Aorta (tissue), 5 donors: ENCODE measurements at regions not wholly inside any gene's neighbourhood (a gene's known extent, or its start where the extent isn't known, plus 50 kb on each side); places are given as distances from the start of the nearest gene placed in this dataset.

Experiments
- ATAC-seq: fragments of 200-7000 bp; cut with Tn5 transposase; one replicate; pipeline ENCODE4 v1.9.1; 2022; ENCODE audit warnings: moderate library complexity; ENCODE audit not compliant: low FRiP score
- DNase-seq, 2 donors: peaks; one replicate each; pipeline ENCODE4 v3.0.0-alpha.2; 2020
- H3K27ac ChIP-seq, 2 donors: one replicate each; pipeline ENCODE4 v1.5.1; 2013; ENCODE audit warnings: low read length in 2 of 2, mild to moderate bottlenecking in 2 of 2, moderate library complexity in 2 of 2, control low read depth in 1 of 2, inconsistent platforms in 1 of 2, low read depth in 1 of 2
- H3K27me3 ChIP-seq, 2 donors: one replicate each; pipeline ENCODE4 v1.6.1; 2013; ENCODE audit warnings: control low read depth in 1 of 2, low read length in 1 of 2, mild to moderate bottlenecking in 1 of 2, moderate library complexity in 1 of 2; ENCODE audit not compliant: insufficient read depth in 2 of 2, control insufficient read depth in 1 of 2
- H3K36me3 ChIP-seq, 2 donors: one replicate each; pipeline ENCODE4 v1.6.1; 2013; ENCODE audit warnings: control low read depth in 1 of 2, low read length in 1 of 2, mild to moderate bottlenecking in 1 of 2; ENCODE audit not compliant: insufficient read depth in 2 of 2, control insufficient read depth in 1 of 2
- H3K4me1 ChIP-seq, 2 donors: one replicate each; pipeline ENCODE4 v1.6.1; 2013; ENCODE audit warnings: low read length in 2 of 2, control low read depth in 1 of 2, mild to moderate bottlenecking in 1 of 2, moderate library complexity in 1 of 2; ENCODE audit not compliant: insufficient read depth in 2 of 2, control insufficient read depth in 1 of 2
- H3K4me3 ChIP-seq, 2 donors: one replicate each; pipeline ENCODE4 v1.5.1; 2013; ENCODE audit warnings: low read length in 2 of 2, control low read depth in 1 of 2, mild to moderate bottlenecking in 1 of 2
- H3K9me3 ChIP-seq: one replicate; pipeline ENCODE4 v1.6.1; 2013; ENCODE audit warnings: mild to moderate bottlenecking, low read length; ENCODE audit not compliant: control insufficient read depth
- WGBS, 2 donors: extraction: QIAGEN DNeasy Blood & Tissue Kit; methylation state at CpG; one replicate each; pipeline ENCODE4 v1.1.7; 2013; 5-methylcytosine and 5-hydroxymethylcytosine counted together
- intact Hi-C, 2 donors: fragments of 100-400 bp; cut with DNase I; formaldehyde crosslinking; loops; one replicate each; pipeline versions ENCODE4 v1.14.2 to v1.15.0; 2022
- donor health status: healthy with polysubstance abuse.
- donor health status: Bipolar disorder and iron deficiency.
- donor health status: DM: no; HTN: no; CAD: no.
- donor health status: DM: no; HTN: no; CAD: no.
- donor health status: DM: yes; HTN: yes; CAD: no.

DNA sequence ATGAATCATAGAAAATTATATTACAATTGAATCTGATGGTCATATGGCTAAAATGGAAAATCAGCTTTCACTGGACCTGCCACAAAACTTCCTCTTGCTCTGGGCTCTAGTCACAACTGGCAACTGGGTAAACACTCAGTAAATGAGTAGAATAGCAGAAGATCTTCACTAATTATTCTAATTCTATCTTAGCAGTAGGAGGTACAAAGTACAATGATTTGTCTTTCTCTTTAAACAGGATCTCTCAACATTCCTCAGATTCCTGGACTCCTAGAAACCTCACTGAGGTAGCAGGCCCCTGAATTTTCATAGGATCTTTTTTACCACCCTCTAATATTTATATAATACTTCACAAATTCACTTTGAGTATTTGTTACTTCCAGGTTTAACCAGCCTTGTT lies 239.9 kb upstream of the SMARCA2 start:
- no peak for ATAC-seq
- peaks cover 1% of the 10 kb centered on the region for H3K9me3 ChIP-seq
- intact Hi-C loops, result no loop called here

DNA sequence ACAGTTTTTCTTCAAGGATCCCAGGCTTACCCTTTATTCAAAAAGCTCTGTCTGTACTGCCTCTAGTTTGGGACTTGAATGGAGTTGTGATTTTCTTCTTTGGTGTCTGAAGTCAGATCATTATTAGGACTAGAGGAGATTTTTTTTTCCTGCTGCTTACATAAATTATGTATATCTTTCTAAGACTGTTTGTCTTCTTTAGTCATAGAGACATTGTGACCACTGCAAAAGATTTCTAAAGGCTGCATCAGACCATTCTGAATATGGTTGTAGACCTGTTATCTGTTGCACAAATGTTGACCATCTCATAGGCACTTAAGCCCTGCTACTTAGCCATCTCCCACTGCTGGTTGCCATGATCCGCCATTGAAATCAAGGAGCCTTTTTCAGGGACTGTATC lies 238.5 kb upstream of the SMARCA2 start:
- 88 to 100% methylated on average over 1 of the region's 1 CpG for WGBS, 2 donors
- Histone ChIP-seq H3K27me3 (no peaks in the 10 kb centered on the region), H3K9me3 (no peaks in the 10 kb centered on the region), H3K36me3 (no peaks in the 10 kb centered on the region), H3K4me1 (no peaks in the 10 kb centered on the region), H3K4me3 (no peak overlapping the region), H3K27ac (no peak overlapping the region)
- DNase-seq (no peak), ATAC-seq (no peak)
- intact Hi-C loops, result no loop called here

More for the DNA sequence above, 239.9 kb upstream of the SMARCA2 start:
- Histone ChIP-seq H3K36me3 (no peaks in the 10 kb centered on the region), H3K4me1 (no peaks in the 10 kb centered on the region), H3K27me3 (no peaks in the 10 kb centered on the region), H3K27ac (no peak overlapping the region), H3K4me3 (no peak overlapping the region)
- DNase-seq, result no peak

DNA sequence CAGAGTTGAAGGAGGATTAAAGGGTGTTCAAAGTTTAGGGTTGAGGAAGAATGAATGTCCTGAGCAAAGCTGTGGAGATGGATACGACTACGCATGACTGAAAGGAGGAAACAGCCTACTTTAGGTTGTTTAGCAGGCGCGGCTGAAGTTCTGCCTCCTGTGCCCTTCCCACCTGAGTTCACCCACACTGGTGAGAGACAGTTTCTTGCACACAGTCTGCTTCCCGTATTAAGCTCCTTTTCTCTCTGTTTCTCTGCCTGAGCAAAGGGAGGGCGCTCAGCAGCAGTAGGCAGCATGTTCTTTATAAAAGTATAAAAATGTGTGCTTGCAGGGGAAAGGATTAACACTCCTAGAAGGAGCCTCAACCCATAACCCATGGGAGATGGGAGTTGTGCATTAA lies 224.0 kb upstream of the SMARCA2 start:
- intact Hi-C loops, result no loop called here
- no peaks in the 10 kb centered on the region for H3K36me3 ChIP-seq
- H3K4me3 ChIP-seq, result no peak overlapping the region
- DNase-seq (no peak), ATAC-seq (no peak)
- H3K9me3 ChIP-seq, result no peaks in the 10 kb centered on the region
- H3K4me1 ChIP-seq, result no peaks in the 10 kb centered on the region
- no peak overlapping the region for H3K27ac ChIP-seq
- no peaks in the 10 kb centered on the region for H3K27me3 ChIP-seq
- 89 to 91% methylated on average over 6 of the region's 6 CpGs for WGBS, 2 donors

DNA sequence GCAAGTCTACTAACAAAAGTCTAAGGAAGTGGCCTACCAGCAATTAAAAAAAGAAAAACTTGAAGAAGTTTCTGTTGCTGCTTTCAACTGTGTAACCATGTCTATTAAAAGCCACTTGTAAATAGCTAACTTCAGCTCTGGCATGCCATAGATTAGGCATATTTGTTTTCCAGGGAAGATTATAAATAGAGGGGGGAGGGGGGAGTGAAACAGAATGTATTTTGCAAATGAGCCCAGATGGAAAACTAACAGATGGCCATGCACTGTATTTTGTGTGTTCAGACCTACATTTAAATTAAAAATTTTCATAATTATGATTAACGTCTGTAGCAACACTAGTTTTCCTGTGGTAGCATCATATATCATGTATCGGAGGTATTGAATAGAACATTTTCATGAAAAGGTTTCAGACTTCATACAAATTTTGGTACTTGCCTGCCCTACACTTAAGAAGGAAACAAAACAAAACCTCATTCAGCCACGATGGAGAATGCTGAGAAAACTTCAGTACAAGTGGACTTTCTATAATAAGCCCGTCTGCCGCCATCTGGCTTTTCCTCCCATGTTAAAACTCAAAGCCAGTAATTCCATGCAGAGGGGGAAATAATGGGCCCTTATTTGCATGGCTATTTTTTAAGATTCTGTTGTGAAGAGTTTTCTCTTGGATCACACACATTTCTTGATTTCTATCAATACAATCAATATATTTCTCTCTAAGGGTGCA lies 220.4 kb upstream of the SMARCA2 start:
- Histone ChIP-seq H3K9me3 (no peaks in the 10 kb centered on the region), H3K36me3 (no peaks in the 10 kb centered on the region), H3K4me3 (no peak overlapping the region), H3K27me3 (no peaks in the 10 kb centered on the region), H3K4me1 (no peaks in the 10 kb centered on the region), H3K27ac (no peak overlapping the region)
- 69 to 70% methylated on average over 5 of the region's 5 CpGs for WGBS, 2 donors
- DNase-seq, result no peak
- ATAC-seq, result no peak
- intact Hi-C loops, result no loop called here

DNA sequence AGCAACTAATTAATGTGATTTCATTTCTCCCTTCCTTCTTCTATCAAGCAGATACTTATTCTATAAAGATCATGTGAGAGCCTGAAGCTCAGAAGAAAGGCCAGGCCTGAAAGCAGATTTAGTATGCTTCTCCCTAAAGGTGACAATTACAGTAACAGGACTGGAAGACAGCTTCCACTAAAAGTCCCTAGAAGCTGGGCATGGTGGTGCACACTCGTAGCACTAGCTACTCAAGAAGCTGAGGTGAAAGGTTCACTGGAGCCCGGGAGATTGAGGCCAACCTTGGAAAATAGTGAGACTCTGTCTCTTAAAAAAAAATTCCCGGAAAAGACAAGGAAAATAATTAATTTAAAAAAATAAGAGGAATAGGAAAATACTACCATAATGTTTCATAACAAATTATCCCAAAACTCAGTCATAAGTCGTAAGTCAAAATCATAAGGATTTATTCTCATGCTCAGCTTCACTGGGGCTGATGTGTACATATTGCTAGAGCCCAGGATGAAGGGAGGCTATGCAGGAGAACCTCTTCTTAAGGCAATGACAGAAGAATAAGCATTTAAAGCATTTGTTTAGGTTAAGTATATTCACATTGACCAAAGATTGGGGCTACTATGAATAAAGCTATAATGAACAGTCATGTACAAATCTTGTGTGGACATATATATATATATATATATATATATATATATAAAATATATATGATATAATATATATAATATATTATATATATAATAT lies 210.8 kb upstream of the SMARCA2 start:
- ATAC-seq, result no peak
- Histone ChIP-seq H3K27me3 (no peaks in the 10 kb centered on the region), H3K9me3 (no peaks in the 10 kb centered on the region), H3K36me3 (no peaks in the 10 kb centered on the region), H3K4me1 (no peaks in the 10 kb centered on the region), H3K27ac (no peak overlapping the region), H3K4me3 (no peak overlapping the region)
- intact Hi-C loops, result no loop called here
- DNase-seq, result no peak
- 91 to 93% methylated on average over 4 of the region's 4 CpGs for WGBS, 2 donors

DNA sequence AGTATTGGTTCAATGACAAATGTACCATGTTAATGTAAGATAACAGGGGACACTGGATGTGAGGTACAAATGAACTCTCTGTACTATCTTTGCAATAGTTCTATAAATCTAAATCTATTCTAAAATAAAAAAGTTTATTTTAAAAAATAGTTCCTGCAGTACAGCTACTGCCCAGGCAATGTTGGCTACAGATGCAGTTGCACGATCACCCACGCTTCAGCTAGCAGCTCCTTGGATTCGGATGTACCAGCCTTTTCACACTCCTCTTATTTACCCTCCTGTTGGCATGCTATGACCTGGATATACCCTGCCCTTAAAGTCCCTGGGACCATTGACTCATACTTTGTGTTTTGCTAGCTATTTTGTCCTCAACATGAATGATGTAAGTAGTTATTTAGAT lies 185.4 kb upstream of the SMARCA2 start:
- H3K4me3 ChIP-seq, result no peak overlapping the region
- no peaks in the 10 kb centered on the region for H3K36me3 ChIP-seq
- no peaks in the 10 kb centered on the region for H3K27me3 ChIP-seq
- H3K9me3 ChIP-seq, result no peaks in the 10 kb centered on the region
- H3K4me1 ChIP-seq, result peaks cover 0 to 2% of the 10 kb centered on the region in 2 donors
- intact Hi-C loops, result no loop called here
- DNase-seq (no peak), ATAC-seq (no peak)
- no peak overlapping the region for H3K27ac ChIP-seq
- WGBS, 2 donors, result 59 to 60% methylated on average over 3 of the region's 3 CpGs

DNA sequence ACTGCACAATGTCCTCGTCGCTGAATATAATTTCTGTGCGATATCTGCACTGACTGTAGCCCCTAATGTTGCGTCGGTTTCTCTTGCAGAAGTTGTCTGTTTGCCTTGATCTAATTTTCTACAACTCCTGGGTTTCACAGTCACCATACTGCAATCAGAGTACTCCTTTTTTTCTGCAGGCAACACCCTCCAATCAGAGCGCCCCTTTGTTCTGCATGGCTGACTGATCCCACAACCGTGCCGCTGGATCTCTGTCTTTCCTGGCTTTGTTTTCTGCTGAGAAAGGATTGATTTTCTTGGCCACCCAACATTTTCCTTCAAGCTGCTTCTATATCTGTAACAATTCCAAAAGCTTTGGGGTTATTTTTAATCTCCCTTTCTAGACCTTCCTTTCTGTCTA lies 182.2 kb upstream of the SMARCA2 start:
- Histone ChIP-seq H3K4me1 (peaks cover 0 to 2% of the 10 kb centered on the region in 2 donors), H3K27ac (no peak overlapping the region), H3K36me3 (no peaks in the 10 kb centered on the region), H3K27me3 (no peaks in the 10 kb centered on the region), H3K4me3 (no peak overlapping the region), H3K9me3 (no peaks in the 10 kb centered on the region)
- 77 to 83% methylated on average over 8 of the region's 8 CpGs for WGBS, 2 donors
- intact Hi-C loops, result no loop called here
- no peak for ATAC-seq
- DNase-seq, result no peak

DNA sequence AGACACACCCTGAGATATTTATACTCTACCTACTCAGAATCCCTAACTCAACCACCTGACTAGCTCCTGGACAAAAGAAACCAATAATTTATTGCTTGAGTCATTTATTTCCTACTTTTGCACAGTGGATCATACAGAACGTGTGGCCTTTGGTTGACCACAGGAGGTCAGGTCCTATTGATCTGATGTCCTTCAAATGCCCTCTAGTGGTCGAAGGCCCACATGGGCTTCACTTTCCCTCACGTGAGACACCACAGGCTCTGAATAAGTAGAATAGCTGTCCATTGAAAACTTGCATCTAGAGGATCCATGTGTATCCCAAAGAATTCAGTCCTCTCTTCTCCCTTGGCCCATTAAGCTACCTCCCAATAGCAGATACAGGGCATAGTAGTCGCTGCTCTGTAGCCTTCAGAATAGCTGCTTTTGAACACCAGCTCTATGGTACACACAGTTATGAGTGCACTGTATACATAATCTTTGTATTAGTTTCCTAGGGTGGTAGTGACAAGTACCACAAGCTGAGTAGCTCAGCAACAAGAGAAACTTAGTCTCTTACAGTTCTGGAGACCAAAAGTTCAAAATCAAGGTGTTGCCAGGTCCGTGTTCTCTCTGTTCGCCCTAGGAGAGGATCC lies 177.6 kb upstream of the SMARCA2 start:
- Histone ChIP-seq H3K9me3 (no peaks in the 10 kb centered on the region), H3K4me1 (no peaks in the 10 kb centered on the region), H3K27me3 (no peaks in the 10 kb centered on the region), H3K27ac (no peak overlapping the region), H3K36me3 (no peaks in the 10 kb centered on the region), H3K4me3 (no peak overlapping the region)
- intact Hi-C loops, result no loop called here
- 41 to 45% methylated on average over 6 of the region's 6 CpGs for WGBS, 2 donors
- DNase-seq (no peak), ATAC-seq (no peak)

DNA sequence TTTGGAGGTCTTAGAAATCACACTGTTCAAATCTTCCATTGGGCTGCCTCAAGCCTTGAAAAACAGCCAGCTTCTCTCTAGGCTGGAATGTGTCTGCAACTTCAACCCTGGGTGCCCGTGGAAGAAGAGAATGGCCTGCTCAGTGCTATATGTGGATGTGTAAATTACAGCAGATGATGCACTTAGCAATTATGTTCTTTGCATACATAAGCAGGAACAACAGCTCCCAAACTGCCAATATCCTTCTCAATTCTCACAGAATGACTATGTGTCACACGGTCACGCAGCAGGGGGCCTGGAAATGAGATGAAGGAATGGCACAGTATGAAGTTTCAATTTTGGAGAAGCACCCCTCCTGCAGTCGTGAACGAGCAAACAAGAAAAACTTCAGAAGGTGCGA lies 175.2 kb upstream of the SMARCA2 start:
- Histone ChIP-seq H3K27ac (no peak overlapping the region), H3K4me3 (no peak overlapping the region), H3K27me3 (no peaks in the 10 kb centered on the region), H3K36me3 (no peaks in the 10 kb centered on the region), H3K9me3 (no peaks in the 10 kb centered on the region), H3K4me1 (no peaks in the 10 kb centered on the region)
- 66 to 69% methylated on average over 6 of the region's 6 CpGs for WGBS, 2 donors
- DNase-seq (no peak), ATAC-seq (peak; percentile 33)
- intact Hi-C loops, result no loop called here
